Inflammatory macrophage treated with lipopolysaccharide for 1 hour (primary cell): ENCODE measurements at regions not wholly inside any gene's neighbourhood (a gene's known extent, or its start where the extent isn't known, plus 50 kb on each side); places are given as distances from the start of the nearest gene placed in this dataset.

Experiments
- DNase-seq, 2 donors: peaks; one replicate each; pipeline ENCODE4 v3.0.0-alpha.2; 2020 to 2022

DNA sequence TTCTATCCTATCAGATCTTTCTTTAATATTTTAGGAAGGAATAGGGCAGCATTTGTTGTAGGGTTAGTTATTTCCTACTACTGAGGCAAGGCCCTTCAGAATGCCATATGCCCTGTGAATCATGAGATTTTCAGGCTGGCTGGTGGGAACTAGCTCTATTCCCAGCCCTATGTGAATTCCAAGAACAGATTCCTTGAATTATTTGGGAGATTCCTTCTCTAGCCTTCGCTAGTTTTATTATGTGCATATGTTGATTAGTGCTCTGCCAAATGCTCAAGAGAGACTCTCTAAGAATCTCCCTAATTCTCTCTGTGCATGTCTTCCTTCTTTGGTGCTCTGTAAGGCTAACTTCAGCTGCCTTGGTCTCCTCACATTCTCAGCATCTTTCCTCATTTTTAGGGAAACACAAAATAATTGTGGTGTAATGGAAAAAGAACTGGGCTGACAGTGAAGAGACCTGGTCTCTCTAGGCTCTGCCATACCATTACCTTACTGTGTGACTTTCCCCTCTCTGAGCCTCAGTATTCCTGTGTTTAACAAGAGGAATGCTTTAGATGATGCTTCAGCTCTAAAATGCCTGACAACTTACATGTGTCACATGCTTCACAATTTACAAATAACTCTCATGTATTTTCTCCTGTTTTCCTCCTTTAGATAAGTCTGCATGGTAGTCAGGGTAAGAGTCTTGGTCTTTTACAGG lies 79.7 kb downstream of the VMA21 start:
- DNase-seq = no peak

GRCh38 chrX:151478058-151478457 lies 81.1 kb downstream of the VMA21 start:
- DNase-seq = no peak

DNA sequence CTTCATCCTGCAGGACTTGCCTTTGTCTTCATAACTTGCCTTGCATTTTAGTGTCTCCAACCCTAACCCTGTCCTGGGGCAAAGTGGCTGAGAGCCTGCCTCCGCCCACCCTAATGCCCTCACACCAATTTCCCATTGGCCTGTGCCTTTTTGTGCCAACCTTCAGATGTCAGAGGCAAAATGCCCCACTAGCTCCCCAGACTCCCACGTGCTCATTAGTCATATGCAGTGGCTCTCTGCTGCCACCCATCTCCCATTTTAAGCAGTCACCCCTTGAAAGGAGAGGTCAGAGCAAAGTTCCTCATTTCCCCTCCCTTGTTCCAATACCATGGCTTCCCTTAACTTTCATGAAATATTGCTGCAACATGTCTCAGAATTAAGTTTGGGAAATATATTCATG lies 74.8 kb upstream of the PASD1 start:
- DNase-seq = peak; percentile 53 to 63

- DNase-seq = no peak
Measured at GRCh38 chrX:151505796-151506195, 57.7 kb upstream of the PASD1 start.

DNA sequence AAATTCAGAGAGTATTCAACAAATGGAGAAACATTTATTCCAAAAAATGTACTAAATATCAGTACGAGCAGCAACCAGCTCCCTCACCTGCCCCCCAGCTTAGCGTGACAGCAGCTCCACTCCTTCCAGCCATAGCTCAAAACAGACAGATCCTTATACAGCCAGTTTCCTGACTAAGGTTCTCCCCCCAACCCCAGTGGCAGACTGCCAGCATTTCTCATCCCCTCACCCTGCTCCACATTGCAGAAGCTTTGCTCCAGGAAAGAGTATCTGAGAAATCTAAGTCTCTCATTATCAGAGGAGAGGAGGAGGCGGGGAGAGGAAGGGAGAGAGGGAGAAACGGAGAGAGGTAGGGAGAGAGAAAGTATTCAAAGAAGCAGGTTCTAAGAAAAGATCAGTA lies 53.3 kb upstream of the PASD1 start:
- no peak for DNase-seq

DNA sequence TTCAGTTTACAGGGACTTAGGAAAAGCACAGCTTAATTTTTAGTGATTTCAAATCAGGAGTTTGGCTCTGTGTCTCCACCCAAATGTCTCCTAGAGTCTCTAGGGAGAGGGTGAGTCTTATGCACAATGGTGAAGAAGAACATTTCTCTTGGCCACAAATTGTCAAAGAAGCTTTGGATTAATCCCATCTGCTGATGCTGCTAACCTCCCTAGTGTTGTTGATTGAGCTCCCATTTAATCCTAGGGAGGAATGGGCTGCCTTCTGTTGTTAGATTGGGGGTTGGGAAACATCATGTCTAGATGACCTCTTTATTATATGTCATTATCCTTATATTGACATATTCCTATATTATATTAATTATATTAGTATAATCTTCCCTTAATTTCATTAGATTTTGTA lies 50.0 kb upstream of the PASD1 start:
- no peak for DNase-seq
